H1 (cell line): ENCODE measurements at regions not wholly inside any gene's neighbourhood (a gene's known extent, or its start where the extent isn't known, plus 50 kb on each side); places are given as distances from the start of the nearest gene placed in this dataset.

Source experiments
- GTF2F1 ChIP-seq: IDR thresholded peaks from 2 replicates; pipeline ENCODE4 v1.6.1; 2012; ENCODE audit warnings: low read depth, low read length, improper control_type of control experiment, borderline replicate concordance
- JUN ChIP-seq: IDR thresholded peaks from 2 replicates; pipeline ENCODE4 v1.6.1; 2011; ENCODE audit warnings: low read depth, mild to moderate bottlenecking, improper control_type of control experiment, low read length
- SUZ12 ChIP-seq: fragments of 200-600 bp; sonication (generic); IDR thresholded peaks from 2 replicates; pipeline ENCODE4 v1.6.1; 2012; ENCODE audit warnings: mild to moderate bottlenecking, inconsistent platforms, low read length, moderate library complexity, mixed read lengths
- YY1 ChIP-seq: IDR thresholded peaks from 2 replicates; pipeline ENCODE4 v1.6.1; 2011; ENCODE audit warnings: low read depth, mild to moderate bottlenecking, low read length

DNA sequence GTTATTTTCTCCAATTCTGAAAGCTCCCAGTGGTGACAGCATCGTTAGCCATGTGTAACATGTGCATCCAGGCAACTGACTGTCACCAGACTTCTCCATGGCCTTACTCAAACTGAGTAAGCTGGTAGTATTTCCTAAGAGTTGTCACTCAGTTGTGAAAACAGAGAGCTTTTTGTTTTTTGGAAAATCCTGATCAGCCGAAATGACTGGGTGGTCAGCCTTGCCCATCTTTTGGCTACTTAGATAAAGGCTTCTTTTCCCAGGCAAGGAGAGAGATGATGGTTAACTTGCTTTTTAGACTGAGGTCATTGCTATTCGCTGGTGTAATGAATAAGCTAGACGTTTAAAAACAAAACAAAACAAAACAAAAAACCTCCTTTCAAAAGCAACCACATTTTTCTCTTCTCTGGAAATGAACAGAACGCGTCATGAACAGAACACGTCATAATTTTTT, 159.5 kb upstream of the KLF14 start (continued):
- TF ChIP-seq YY1 (no peak), SUZ12 (no peak), JUN (no peak), GTF2F1 (no peak)
